BE2C (cell line): ENCODE measurements at regions not wholly inside any gene's neighbourhood (a gene's known extent, or its start where the extent isn't known, plus 50 kb on each side); places are given as distances from the start of the nearest gene placed in this dataset.

Experiments used
- DNase-seq: peaks from one replicate; pipeline ENCODE4 v3.0.0-alpha.2; 2020
- H3K27me3 ChIP-seq: fragments of 250-450 bp; sonication (Bioruptor Pico); 2 replicates; pipeline ENCODE4 v1.5.1; 2020; ENCODE audit warnings: mild to moderate bottlenecking
- H3K36me3 ChIP-seq: fragments of 250-450 bp; sonication (Bioruptor Pico); 2 replicates; pipeline ENCODE4 v1.5.1; 2020; ENCODE audit warnings: mild to moderate bottlenecking
- H3K4me1 ChIP-seq: fragments of 250-450 bp; sonication (Bioruptor Pico); 2 replicates; pipeline ENCODE4 v1.5.1; 2020
- H3K4me3 ChIP-seq: 2 replicates; pipeline ENCODE4 v1.5.1; 2011; ENCODE audit warnings: low read depth, low read length
- H3K9me3 ChIP-seq: fragments of 250-450 bp; sonication (Bioruptor Pico); 2 replicates; pipeline ENCODE4 v1.5.1; 2020
- CTCF ChIP-seq: IDR thresholded peaks from 2 replicates; pipeline ENCODE4 v1.5.1; 2012; ENCODE audit warnings: mild to moderate bottlenecking, low read depth, low read length

- no peaks in the 10 kb centered on the region for H3K27me3 ChIP-seq
- no peaks in the 10 kb centered on the region for H3K9me3 ChIP-seq
- H3K4me3 ChIP-seq = no peak overlapping the region
- DNase-seq = peak; percentile 29
- TF ChIP-seq CTCF = no peak
- no peaks in the 10 kb centered on the region for H3K36me3 ChIP-seq
- H3K4me1 ChIP-seq = no peaks in the 10 kb centered on the region; the same call in 1 of the 2 replicates
Observed at GRCh38 chr5:105413406-105413990, 1850.9 kb upstream of the NUDT12 start.

- no peaks in the 10 kb centered on the region for H3K27me3 ChIP-seq
- H3K36me3 ChIP-seq = no peaks in the 10 kb centered on the region
- DNase-seq = no peak
- H3K4me1 ChIP-seq = no peaks in the 10 kb centered on the region; the same call in 1 of the 2 replicates
- H3K4me3 ChIP-seq = no peak overlapping the region
- TF ChIP-seq CTCF = no peak
- no peaks in the 10 kb centered on the region for H3K9me3 ChIP-seq
Observed at GRCh38 chr5:105409695-105410094, 1847.1 kb upstream of the NUDT12 start.

GRCh38 chr5:105407200-105407599 lies 1844.6 kb upstream of the NUDT12 start:
- Histone ChIP-seq H3K4me1 (no peaks in the 10 kb centered on the region), H3K4me3 (no peak overlapping the region), H3K9me3 (no peaks in the 10 kb centered on the region), H3K36me3 (no peaks in the 10 kb centered on the region), H3K27me3 (no peaks in the 10 kb centered on the region)
- no peak for DNase-seq
- TF ChIP-seq CTCF = no peak

- Histone ChIP-seq H3K27me3 (no peaks in the 10 kb centered on the region), H3K36me3 (no peaks in the 10 kb centered on the region), H3K4me1 (no peaks in the 10 kb centered on the region), H3K9me3 (no peaks in the 10 kb centered on the region), H3K4me3 (no peak overlapping the region)
- no peak for TF ChIP-seq CTCF
- no peak for DNase-seq
Observed at GRCh38 chr5:105397749-105398148, 1835.2 kb upstream of the NUDT12 start.

- Histone ChIP-seq H3K4me3 (no peak overlapping the region), H3K36me3 (no peaks in the 10 kb centered on the region), H3K9me3 (no peaks in the 10 kb centered on the region), H3K27me3 (no peaks in the 10 kb centered on the region), H3K4me1 (no peaks in the 10 kb centered on the region)
- TF ChIP-seq CTCF = no peak
- DNase-seq = no peak
Observed at GRCh38 chr5:105392710-105393149, 1830.1 kb upstream of the NUDT12 start.

- H3K27me3 ChIP-seq = no peaks in the 10 kb centered on the region
Observed at GRCh38 chr5:105392122-105392709, 1829.6 kb upstream of the NUDT12 start.

More at GRCh38 chr5:105392122-105392709, 1829.6 kb upstream of the NUDT12 start:
- no peaks in the 10 kb centered on the region for H3K36me3 ChIP-seq
- no peak overlapping the region for H3K4me3 ChIP-seq
- H3K4me1 ChIP-seq = no peaks in the 10 kb centered on the region
- H3K9me3 ChIP-seq = no peaks in the 10 kb centered on the region
- DNase-seq = no peak
- TF ChIP-seq CTCF = no peak
